Ishikawa (cell line): ENCODE measurements at regions not wholly inside any gene's neighbourhood (a gene's known extent, or its start where the extent isn't known, plus 50 kb on each side); places are given as distances from the start of the nearest gene placed in this dataset.

ENCODE experiments used
- CEBPB ChIP-seq: IDR thresholded peaks from 2 replicates; pipeline ENCODE4 v1.6.1; 2012
- CREB1 ChIP-seq: IDR thresholded peaks from 2 replicates; pipeline ENCODE4 v1.6.1; 2012; ENCODE audit warnings: low read depth
- EGR1 ChIP-seq: IDR thresholded peaks from 2 replicates; pipeline ENCODE4 v1.6.1; 2012
- EP300 ChIP-seq: IDR thresholded peaks from 2 replicates; pipeline ENCODE4 v1.6.1; 2012; ENCODE audit warnings: borderline replicate concordance
- FOXM1 ChIP-seq: IDR thresholded peaks from 2 replicates; pipeline ENCODE4 v1.6.1; 2012; ENCODE audit warnings: low read depth, borderline replicate concordance
- MAX ChIP-seq: IDR thresholded peaks from 2 replicates; pipeline ENCODE4 v1.6.1; 2012
- NFIC ChIP-seq: IDR thresholded peaks from 2 replicates; pipeline ENCODE4 v1.6.1; 2012
- RAD21 ChIP-seq: IDR thresholded peaks from 2 replicates; pipeline ENCODE4 v1.6.1; 2012; ENCODE audit warnings: low read depth
- REST ChIP-seq: IDR thresholded peaks from 2 replicates; pipeline ENCODE4 v1.6.1; 2012; ENCODE audit warnings: low read depth, mild to moderate bottlenecking
- TAF1 ChIP-seq: IDR thresholded peaks from 2 replicates; pipeline ENCODE4 v1.6.1; 2012; ENCODE audit warnings: low read depth, mild to moderate bottlenecking
- TCF12 ChIP-seq: IDR thresholded peaks from 2 replicates; pipeline ENCODE4 v1.6.1; 2012; ENCODE audit warnings: low read depth
- TEAD4 ChIP-seq: IDR thresholded peaks from 2 replicates; pipeline ENCODE4 v1.6.1; 2012
- USF1 ChIP-seq: IDR thresholded peaks from 2 replicates; pipeline ENCODE4 v1.6.1; 2012
- YY1 ChIP-seq: IDR thresholded peaks from 2 replicates; pipeline ENCODE4 v1.6.1; 2012; ENCODE audit warnings: low read depth
- ZBTB7A ChIP-seq: IDR thresholded peaks from 2 replicates; pipeline ENCODE4 v1.6.1; 2012; ENCODE audit warnings: low read depth

GRCh38 chr2:114089636-114090319 is 199.9 kb downstream of the ACTR3 start:
- TF ChIP-seq TEAD4 (no peak), ZBTB7A (no peak), YY1 (no peak), EGR1 (no peak), TCF12 (no peak), USF1 (no peak), FOXM1 (no peak), REST (no peak), EP300 (no peak)

- TF ChIP-seq USF1 (no peak), CEBPB (no peak), NFIC (no peak), RAD21 (no peak), FOXM1 (no peak), ZBTB7A (no peak), REST (no peak), EP300 (no peak), YY1 (no peak), MAX (no peak), TEAD4 (no peak), TCF12 (no peak), TAF1 (no peak), EGR1 (no peak), CREB1 (no peak)
Observed at GRCh38 chr2:114091010-114091409, 201.1 kb downstream of the ACTR3 start.

- TF ChIP-seq CREB1: no peak
- TF ChIP-seq MAX: no peak
- no peak for TF ChIP-seq TCF12
- TF ChIP-seq EP300: no peak
- TF ChIP-seq TAF1: no peak
- TF ChIP-seq ZBTB7A: no peak
- no peak for TF ChIP-seq EGR1
- TF ChIP-seq YY1: no peak
- no peak for TF ChIP-seq TEAD4
- no peak for TF ChIP-seq FOXM1
- TF ChIP-seq USF1: no peak
- no peak for TF ChIP-seq CEBPB
- TF ChIP-seq REST: no peak
- TF ChIP-seq RAD21: no peak
- no peak for TF ChIP-seq NFIC
Observed at GRCh38 chr2:114108249-114108648, 218.4 kb downstream of the ACTR3 start.

- TF ChIP-seq CEBPB: no peak
- no peak for TF ChIP-seq FOXM1
Observed at GRCh38 chr2:114108824-114109416, 219.0 kb downstream of the ACTR3 start.
